ENCODE measurements at regions not wholly inside any gene's neighbourhood (a gene's known extent, or its start where the extent isn't known, plus 50 kb on each side); places are given as distances from the start of the nearest gene placed in this dataset.

DNA sequence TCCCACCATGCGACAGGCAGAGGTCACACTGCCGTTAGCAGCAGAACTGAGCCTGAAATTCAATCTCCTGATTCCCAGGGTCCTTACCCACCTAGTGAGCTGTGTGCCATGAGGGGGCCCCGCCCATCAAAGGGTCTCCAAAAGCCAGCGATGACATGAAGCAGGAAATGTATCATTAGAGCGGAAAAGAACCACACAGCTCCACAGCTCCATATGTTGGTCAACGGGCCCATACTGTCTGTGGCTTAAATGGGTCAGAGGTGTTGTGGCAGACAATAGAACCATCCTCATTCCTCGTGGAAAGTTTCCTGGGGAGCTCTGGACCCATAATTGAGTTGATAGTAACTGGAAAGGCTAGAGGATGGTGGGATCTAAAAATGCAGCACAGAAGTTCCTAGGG is 68.1 kb upstream of the PODXL start:
- in situ Hi-C loops (cut with HindIII; ENCODE audit: low sequenced_read_pairs), result no loop called here

DNA sequence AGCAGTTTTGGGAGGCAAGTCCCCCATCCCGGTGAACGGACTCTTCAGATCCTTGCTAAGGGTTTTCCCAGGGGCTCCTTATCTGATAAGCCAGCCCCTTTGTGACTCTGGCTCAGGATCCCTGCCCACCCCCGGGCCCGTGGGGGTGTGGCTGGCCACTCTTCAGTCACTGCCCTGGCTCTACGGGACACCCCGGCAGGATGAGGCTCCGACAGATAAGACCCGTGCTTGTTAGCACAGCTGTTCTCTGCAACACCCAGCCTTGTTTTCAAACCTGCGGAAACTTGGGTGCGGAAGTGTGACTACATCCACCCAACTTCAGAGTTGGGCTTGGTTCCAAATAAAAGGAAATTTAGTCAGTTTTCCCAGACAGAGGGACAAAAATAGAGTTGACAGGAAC is 66.7 kb upstream of the PODXL start:
- in situ Hi-C loops (cut with HindIII; ENCODE audit: low sequenced_read_pairs), result no loop called here

DNA sequence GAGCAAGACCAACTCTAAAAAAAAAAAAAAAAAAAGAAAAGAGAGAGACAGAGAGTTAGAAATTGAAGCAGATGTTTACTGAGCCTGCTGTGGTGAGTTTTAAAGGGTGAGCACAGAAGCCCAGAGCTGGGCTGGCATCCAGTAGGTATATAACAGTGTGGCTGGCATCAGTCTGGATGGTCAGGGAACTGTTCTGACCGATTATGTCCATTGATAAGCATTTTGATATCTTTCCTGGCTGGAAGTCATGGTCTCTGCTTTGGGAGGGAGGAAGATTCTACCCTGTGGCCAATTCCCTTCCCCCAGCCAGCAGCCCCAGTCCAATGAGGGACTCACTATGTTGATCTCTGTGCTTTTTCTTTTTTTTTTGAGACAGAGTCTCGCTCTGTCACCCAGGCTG is 65.2 kb upstream of the PODXL start:
- in situ Hi-C loops (cut with HindIII; ENCODE audit: low sequenced_read_pairs), result no loop called here

DNA sequence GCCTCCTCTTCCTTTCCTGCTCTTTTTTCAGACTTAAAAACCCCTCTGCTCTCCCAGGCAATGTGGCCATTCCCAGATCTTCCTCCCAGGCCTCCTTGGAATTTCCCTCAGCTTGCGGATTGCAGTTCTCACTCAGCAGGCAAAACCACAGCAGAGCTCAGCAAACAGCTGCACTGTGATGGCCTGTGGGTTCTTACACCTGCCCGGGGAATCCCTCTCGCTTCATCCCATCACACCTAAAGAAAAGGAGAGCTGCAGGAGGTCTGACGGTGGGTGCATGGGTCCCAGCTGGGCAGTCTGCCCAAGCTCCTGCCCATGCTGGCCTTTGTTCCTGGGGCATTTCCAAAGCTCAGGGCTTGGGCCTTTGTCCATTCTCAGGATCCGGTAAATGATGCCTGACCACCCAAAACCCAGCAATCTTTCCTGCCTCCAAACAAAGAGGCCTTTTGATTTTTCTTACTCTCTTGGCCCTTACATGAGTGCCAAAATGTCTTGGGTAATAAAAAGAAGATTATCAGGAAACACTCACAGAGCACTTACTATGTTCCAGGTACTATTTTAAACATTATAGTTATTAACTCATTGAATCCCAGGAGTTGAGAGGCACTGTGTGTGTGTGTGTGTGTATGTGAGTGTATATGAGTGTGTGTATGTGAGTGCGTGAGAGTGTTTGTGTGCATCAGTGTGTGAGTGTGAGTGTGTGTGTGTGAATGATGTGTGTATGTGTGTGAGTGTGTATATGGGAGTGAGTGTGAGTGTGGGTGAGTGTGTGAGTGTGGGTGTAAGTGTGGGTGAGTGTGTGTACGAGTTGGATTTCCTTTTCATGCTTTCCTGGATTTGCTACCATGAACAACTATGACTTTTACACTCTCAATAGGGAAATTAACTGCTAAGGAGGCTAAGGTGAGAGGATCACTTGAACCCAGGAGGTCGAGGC is 64.5 kb upstream of the PODXL start:
- in situ Hi-C loops (cut with HindIII; ENCODE audit: low sequenced_read_pairs), result no loop called here

DNA sequence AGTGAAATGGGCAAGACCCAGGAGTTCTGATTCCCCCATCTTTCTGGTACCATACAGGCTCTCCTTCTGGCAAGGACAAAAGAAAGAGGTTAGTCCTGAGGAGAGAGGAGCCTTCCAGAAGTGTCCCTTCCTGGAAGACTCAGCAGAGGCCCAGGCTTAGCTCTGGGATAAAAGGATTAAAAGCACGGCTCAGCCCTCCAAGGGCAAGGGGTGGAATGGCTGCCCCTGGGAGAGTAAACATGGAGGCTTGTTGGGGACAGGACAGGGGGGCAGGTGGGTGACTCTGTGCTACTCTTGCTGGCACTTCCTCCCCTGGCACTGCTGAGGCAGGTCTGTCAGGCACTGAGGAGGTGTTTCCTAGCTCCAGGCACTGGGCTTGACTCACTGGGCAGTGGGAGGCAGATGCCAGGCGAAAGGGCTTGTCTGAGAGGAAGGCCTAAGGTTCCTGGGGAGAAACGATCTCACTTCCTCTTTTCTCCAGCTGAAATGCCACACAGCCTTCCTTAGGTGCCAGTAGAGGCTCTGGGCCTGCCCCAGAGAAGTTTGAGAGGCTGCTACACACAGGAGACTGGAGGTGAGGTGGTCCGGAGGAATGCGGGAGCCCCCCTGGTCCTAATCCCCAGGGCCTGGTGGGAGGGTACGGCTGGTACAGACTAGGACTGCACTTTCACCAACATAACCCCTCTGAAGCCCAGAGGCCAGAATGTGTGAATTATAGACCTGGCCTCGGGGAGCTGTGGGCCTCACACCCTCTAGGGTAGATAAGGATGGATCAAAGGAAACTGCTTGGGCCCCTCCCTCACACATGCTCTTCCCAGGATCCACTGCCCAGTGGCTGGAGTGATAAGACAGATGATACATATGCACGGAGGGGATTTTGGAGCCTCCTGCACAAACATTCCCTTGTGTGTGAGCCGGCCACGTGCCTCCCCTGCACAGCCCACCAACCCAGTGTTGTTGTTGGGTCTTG is 63.2 kb upstream of the PODXL start:
- in situ Hi-C loops (cut with HindIII; ENCODE audit: low sequenced_read_pairs), result no loop called here

DNA sequence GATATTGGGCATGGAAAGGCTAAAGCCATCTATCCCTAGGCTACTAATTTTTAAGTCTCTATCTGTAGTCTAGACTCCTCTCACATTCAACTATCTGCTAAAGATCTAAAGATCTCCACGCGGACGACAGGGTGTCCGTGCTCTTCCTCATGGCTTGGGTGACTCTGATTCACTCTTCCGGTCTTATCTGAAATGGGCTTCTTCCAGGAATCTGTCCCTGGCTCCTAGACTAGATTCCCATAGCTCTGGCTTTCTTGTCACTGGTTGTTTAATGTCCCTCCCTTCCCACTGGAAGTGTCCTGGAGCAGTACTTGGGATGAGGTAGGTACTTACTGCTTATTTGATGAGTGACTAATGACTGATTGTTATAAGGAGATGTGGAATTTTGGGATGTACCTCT is 62.0 kb upstream of the PODXL start:
- in situ Hi-C loops (cut with HindIII; ENCODE audit: low sequenced_read_pairs), result no loop called here

DNA sequence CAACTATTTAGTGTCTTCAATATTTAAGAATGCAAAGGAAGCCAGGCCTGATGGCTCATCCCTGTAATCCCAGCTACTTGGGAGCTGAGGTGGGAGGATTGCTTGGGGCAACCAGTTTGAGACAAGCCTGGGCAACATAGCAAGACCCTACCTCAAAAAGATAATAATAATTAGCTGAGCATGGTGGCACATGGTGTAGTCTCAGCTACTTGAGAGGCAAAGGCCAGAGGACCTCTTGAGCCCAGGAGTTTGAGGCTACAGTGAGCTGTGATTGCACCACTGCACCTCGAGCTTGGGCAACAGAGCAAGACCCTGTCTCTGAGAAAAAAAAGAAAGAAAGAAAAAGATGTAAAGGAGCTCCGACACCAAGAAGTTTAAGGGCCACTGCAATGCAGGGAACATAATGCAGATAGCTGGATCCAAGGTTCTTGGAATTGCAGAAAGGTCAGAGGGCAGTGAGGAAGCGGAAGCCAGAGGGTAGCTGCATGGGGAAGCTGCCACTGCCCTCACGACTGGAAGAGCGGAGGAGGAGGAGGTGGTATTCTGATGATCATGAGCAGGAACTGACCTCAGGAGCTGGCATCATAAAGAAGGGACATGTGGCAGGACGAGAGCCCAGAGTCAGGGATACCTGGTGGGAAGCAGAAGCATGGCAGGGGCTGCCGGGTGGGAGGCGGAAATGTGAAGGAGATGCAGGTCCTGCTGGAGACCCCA is 60.2 kb upstream of the PODXL start:
- in situ Hi-C loops (cut with HindIII; ENCODE audit: low sequenced_read_pairs), result no loop called here

DNA sequence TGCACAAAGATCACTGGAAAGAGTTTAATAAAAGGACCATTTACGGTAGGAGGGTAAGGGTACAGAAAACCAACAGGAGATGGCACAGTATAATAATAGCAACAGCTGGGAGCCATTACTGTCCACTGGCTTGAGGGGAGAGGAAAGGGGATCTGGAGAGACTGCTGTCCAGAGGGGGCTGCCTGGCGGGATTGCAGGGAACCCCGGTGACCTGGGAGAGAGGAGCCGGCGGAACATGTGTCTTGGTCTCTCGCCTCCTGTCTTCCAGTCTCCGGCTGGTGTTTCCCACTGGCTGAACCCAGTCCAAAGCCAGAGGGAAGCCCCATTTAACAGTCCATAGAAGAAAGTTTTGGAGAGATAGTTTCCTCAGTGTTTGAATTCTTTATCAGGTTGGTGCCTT is 57.5 kb upstream of the PODXL start:
- in situ Hi-C loops (cut with HindIII; ENCODE audit: low sequenced_read_pairs), result no loop called here

DNA sequence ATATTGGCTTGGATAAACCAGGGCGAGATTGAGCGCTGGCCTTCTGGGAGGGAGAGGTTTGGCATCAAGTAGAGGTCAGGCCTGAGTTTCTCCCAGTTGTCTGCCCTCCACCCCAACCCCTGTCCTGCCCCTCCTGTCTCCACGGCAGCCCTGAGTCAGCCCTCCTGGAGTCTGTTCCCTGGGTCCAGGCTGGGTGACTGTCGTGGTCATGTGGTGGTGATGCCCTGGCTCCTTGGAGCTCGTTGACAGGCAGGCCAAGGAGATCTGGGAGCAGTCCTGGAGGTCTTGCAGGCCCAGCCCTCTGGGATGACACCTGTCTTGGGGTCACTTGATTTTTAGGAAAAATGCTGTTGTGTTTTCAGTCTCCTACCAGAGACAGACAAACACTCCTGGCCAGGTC is 53.6 kb upstream of the PODXL start:
- in situ Hi-C loops (cut with HindIII; ENCODE audit: low sequenced_read_pairs), result no loop called here

DNA sequence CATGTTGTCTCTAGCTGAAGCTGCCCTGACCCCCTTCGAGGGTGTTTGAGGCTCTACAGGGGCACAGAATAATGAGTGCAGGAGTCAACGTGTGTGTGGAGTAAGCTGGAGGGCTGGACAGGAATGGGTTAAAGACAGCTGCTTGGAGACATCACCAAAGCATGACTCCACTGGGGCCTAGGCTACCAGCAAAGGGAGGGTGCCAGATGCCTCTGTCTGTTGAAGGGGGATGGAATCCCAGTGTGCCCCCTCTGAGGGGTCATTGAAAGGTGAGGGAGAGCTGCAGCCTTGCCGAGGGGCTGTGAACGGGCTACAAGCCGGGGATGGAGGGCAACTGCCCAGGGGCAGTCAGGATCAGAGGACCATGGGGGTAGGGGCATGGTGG is 51.7 kb upstream of the PODXL start:
- in situ Hi-C loops (cut with HindIII; ENCODE audit: low sequenced_read_pairs), result no loop called here

DNA sequence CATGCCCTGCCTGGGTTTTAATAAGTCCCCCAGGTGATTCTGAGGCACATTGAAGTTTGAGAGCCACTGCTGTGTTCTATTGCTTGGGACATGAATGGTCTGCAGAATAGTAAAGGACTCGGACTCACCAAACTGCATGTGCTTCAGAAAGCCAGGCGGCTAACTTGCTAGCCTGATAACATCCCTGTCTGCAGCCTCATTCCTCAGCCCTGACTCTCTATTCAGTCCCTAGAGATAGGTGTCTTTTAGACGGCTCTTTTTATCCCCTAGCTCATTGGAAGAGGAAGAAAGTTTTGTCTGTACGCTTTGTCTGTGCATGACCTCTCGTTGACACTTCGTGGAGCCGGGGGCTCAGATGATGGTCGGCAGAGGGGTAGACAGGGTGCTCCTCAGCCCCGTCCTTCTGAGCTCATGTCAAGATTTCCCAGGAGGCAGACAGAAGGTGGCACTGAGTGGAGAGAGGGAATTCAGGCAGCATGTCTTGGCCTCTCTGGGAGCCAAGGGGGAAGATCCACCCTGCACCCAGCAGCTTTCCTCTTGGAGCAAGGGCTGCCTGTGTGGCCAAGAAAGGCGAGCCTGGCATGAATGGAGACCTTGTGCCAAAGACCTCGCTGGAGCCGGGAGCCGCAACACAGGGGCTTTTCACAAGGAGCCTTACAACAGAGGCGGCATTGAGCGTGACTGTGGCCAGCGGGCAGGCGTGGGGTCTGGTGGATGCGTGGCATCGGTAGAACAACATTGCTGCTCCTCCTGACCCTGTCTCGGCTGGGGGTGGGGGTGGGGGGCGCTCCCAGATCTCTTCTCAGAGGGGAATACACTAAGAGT is 51.1 kb upstream of the PODXL start:
- in situ Hi-C loops (cut with HindIII; ENCODE audit: low sequenced_read_pairs), result no loop called here

DNA sequence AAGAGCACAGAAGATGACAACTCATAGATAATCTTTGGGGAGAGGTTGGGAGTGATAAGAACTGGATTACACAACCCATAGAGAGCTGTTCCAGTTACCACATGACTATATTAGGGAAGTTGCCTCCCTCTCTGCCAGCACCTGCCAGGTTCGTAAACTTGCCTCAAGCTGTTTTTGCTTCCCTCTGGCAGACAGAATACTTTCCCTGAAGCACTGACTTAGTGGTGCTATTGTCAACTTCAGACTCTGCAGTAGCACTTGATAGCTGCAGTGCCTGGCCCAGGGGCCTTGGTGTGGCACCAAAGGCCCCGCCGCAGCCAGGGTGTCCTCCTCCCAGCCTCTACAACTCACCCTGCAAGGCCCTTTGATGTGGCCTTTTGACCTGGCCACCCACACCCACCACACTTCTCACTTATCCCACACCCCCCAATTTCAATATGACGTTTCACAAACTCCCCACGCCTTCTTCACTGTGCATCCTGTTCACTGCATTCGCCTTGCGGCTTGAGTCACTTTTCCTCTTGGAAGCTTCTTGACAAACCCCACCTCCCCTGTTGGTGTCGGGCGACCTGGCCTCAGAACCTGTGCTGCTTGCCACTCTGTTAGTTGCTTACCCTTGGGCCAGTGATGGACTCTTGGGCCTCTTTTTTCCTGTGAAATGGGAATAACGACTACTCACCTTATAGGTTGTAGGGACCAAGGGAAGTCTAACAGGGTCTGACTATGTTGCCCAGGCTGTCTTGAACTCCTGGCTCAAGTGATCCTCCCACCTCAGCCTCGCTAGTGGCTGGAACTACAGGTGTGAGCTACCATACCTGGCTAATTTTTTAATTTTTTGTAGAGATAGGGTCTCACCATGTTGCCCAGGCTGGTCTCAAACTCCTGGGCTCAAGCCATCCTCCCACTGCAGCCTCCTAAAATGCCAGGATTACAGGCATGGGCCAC is 50.2 kb upstream of the PODXL start:
- in situ Hi-C loops (cut with HindIII; ENCODE audit: low sequenced_read_pairs), result no loop called here
